MM.1S (cell line): ENCODE measurements at regions not wholly inside any gene's neighbourhood (a gene's known extent, or its start where the extent isn't known, plus 50 kb on each side); places are given as distances from the start of the nearest gene placed in this dataset.

ENCODE experiments used
- EZH2 ChIP-seq: fragments of 300-600 bp; sonication (generic); optimal IDR thresholded peaks from 2 replicates; pipeline ENCODE3; 2017; ENCODE audit warnings: low read depth, mild to moderate bottlenecking, antibody characterized with exemption, low read length, mixed read lengths
- EZH2phosphoT487 ChIP-seq: fragments of 300-600 bp; sonication (generic); IDR thresholded peaks from 2 replicates; pipeline ENCODE4 v1.6.1; 2018; ENCODE audit warnings: antibody characterized with exemption, low read length
- TF ChIP-seq, protein P1 (sequence below): fragments of 300-600 bp; sonication (generic); IDR thresholded peaks from 2 replicates; pipeline ENCODE4 v1.5.1; 2016; ENCODE audit warnings: antibody characterized with exemption, low read length, mixed read lengths

DNA sequence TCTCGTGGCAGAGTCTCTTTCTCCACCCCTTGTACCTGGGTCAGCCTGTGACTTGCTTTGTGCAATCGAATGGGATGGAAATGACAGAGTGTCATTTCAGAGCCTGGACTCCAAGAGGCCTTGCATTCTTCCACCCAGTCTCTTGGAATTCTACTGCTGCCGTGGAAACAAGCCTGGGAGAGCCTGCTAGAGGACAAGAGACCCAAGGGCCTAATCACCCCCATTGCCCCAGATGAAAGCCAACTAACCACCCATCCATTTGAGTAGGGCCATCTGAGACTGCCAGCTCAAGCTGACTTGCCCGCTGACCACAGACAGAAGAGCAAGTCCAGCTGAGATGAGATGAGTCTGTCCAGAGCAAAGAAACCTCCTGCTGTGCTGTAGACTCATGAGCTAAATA, 201.6 kb downstream of the PTPRU start:
- TF ChIP-seq, protein P1, sequence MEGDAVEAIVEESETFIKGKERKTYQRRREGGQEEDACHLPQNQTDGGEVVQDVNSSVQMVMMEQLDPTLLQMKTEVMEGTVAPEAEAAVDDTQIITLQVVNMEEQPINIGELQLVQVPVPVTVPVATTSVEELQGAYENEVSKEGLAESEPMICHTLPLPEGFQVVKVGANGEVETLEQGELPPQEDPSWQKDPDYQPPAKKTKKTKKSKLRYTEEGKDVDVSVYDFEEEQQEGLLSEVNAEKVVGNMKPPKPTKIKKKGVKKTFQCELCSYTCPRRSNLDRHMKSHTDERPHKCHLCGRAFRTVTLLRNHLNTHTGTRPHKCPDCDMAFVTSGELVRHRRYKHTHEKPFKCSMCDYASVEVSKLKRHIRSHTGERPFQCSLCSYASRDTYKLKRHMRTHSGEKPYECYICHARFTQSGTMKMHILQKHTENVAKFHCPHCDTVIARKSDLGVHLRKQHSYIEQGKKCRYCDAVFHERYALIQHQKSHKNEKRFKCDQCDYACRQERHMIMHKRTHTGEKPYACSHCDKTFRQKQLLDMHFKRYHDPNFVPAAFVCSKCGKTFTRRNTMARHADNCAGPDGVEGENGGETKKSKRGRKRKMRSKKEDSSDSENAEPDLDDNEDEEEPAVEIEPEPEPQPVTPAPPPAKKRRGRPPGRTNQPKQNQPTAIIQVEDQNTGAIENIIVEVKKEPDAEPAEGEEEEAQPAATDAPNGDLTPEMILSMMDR = no peak
- TF ChIP-seq EZH2phosphoT487 (no peak), EZH2 (no peak)
